Panc1 (cell line): ENCODE measurements at regions not wholly inside any gene's neighbourhood (a gene's known extent, or its start where the extent isn't known, plus 50 kb on each side); places are given as distances from the start of the nearest gene placed in this dataset.

Source experiments
- POLR2AphosphoS5 ChIP-seq: IDR thresholded peaks from 2 replicates; pipeline ENCODE4 v1.6.1; 2012; ENCODE audit warnings: mild to moderate bottlenecking, low read depth, low read length, moderate library complexity
- REST ChIP-seq, 2 experiments: IDR thresholded peaks; 2 replicates each; pipeline ENCODE4 v1.6.1; 2011 to 2012; ENCODE audit warnings: low read depth in 2 of 2, control low read depth in 1 of 2, low read length in 1 of 2, mild to moderate bottlenecking in 1 of 2, moderate library complexity in 1 of 2; ENCODE audit not compliant: insufficient read depth in 1 of 2
- SIN3A ChIP-seq: IDR thresholded peaks from 2 replicates; pipeline ENCODE4 v1.6.1; 2012; ENCODE audit warnings: low read depth, mild to moderate bottlenecking, low read length, moderate library complexity, borderline replicate concordance; ENCODE audit not compliant: insufficient read depth
- TCF7L2 ChIP-seq: IDR thresholded peaks from 2 replicates; pipeline ENCODE4 v1.6.1; 2011; ENCODE audit warnings: mild to moderate bottlenecking, low read depth, low read length, inconsistent platforms
- TF ChIP-seq, protein P1 (sequence below): fragments of 450-650 bp; IDR thresholded peaks from 2 replicates; pipeline ENCODE4 v1.5.1; 2017; ENCODE audit warnings: mild to moderate bottlenecking

DNA sequence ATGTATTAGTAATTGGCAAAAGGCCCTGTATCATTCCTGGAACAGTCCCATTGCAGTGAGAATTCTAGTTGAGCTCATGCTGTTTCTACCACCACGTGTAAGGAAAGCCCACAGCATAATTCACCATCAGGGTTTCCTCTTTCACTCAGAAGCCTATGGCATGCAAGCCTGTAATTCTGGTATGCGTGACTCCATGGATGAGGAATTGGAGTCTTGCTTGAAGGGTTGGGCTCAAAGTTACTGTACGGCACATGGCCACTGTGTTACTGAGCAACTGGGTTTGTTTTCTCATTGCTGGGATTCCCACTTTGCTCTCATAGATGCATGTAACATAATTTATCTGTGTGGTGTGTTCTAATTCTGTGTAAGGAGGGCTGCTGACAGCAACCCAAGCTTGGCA, 132.3 kb upstream of the NR3C2 start:
- TF ChIP-seq, protein P1, sequence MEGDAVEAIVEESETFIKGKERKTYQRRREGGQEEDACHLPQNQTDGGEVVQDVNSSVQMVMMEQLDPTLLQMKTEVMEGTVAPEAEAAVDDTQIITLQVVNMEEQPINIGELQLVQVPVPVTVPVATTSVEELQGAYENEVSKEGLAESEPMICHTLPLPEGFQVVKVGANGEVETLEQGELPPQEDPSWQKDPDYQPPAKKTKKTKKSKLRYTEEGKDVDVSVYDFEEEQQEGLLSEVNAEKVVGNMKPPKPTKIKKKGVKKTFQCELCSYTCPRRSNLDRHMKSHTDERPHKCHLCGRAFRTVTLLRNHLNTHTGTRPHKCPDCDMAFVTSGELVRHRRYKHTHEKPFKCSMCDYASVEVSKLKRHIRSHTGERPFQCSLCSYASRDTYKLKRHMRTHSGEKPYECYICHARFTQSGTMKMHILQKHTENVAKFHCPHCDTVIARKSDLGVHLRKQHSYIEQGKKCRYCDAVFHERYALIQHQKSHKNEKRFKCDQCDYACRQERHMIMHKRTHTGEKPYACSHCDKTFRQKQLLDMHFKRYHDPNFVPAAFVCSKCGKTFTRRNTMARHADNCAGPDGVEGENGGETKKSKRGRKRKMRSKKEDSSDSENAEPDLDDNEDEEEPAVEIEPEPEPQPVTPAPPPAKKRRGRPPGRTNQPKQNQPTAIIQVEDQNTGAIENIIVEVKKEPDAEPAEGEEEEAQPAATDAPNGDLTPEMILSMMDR: no peak
- no peak for TF ChIP-seq REST (IDR thresholded peaks at IDR 0.05; ENCODE audit: insufficient read depth in 1 of 2, low read depth in 2 of 2, low read length in 1 of 2)
- no peak for TF ChIP-seq TCF7L2
- no peak for TF ChIP-seq POLR2AphosphoS5
- TF ChIP-seq SIN3A: no peak
